Spleen (tissue), 11 donors: ENCODE measurements at regions not wholly inside any gene's neighbourhood (a gene's known extent, or its start where the extent isn't known, plus 50 kb on each side); places are given as distances from the start of the nearest gene placed in this dataset.

Source experiments
- DNase-seq: peaks from one replicate; pipeline ENCODE4 v3.0.0-alpha.2; 2020
- H3K27ac ChIP-seq, 8 donors: fragments of 200-600 bp; sonication (generic) in 7 of 8; 1 replicate in 4 of 8; 2 replicates in 4 of 8; pipeline versions ENCODE4 v1.5.0 to v1.8.0; 2016 to 2021; ENCODE audit warnings: inconsistent platforms in 4 of 8, mild to moderate bottlenecking in 4 of 8, moderate library complexity in 1 of 8
- H3K27me3 ChIP-seq, 7 donors: fragments of 200-600 bp; sonication (generic) in 6 of 7; replicated peaks in 1 of 7; 1 replicate in 4 of 7; 2 replicates in 3 of 7; pipeline versions ENCODE4 v1.5.0 to v1.8.0; 2016 to 2021; ENCODE audit warnings: inconsistent platforms in 3 of 7, mild to moderate bottlenecking in 1 of 7
- H3K36me3 ChIP-seq, 6 donors: fragments of 200-600 bp; sonication (generic) in 5 of 6; 1 replicate in 4 of 6; 2 replicates in 2 of 6; pipeline versions ENCODE4 v1.5.0 to v1.8.0; 2016 to 2021; ENCODE audit warnings: inconsistent platforms in 2 of 6
- H3K4me1 ChIP-seq, 6 donors: fragments of 200-600 bp; sonication (generic) in 5 of 6; 1 replicate in 3 of 6; 2 replicates in 3 of 6; pipeline versions ENCODE4 v1.5.0 to v1.8.0; 2016 to 2021; ENCODE audit warnings: inconsistent platforms in 3 of 6
- H3K4me3 ChIP-seq, 8 donors: fragments of 200-600 bp; sonication (generic) in 7 of 8; 1 replicate in 4 of 8; 2 replicates in 4 of 8; pipeline versions ENCODE4 v1.5.0 to v1.8.0; 2016 to 2021; ENCODE audit warnings: inconsistent platforms in 4 of 8, mild to moderate bottlenecking in 4 of 8, moderate library complexity in 2 of 8
- H3K9me3 ChIP-seq, 8 donors: fragments of 200-600 bp; sonication (generic) in 7 of 8; 1 replicate in 4 of 8; 2 replicates in 4 of 8; pipeline versions ENCODE4 v1.5.0 to v1.8.0; 2016 to 2021; ENCODE audit warnings: inconsistent platforms in 4 of 8
- POLR2A ChIP-seq, 3 donors: fragments of 450-650 bp; IDR thresholded peaks; one replicate each; pipeline ENCODE4 v1.5.1; 2017; ENCODE audit warnings: antibody characterized with exemption in 3 of 3, mild to moderate bottlenecking in 1 of 3
- POLR2AphosphoS5 ChIP-seq, 3 donors: sonication (generic); formaldehyde crosslinking; IDR thresholded peaks; one replicate each; pipeline ENCODE4 v1.5.1; 2017; ENCODE audit warnings: antibody characterized with exemption in 3 of 3
- WGBS, 5 donors: extraction: QIAGEN DNeasy Blood & Tissue Kit in 3 of 5; methylation state at CpG; one replicate each; pipeline versions ENCODE4 v1.1.5 to v1.1.7; 2013 to 2018; 5-methylcytosine and 5-hydroxymethylcytosine counted together
- intact Hi-C: fragments of 100-400 bp; cut with DNase I; formaldehyde crosslinking; loops from one replicate; pipeline ENCODE4 v1.15.0; 2023; ENCODE audit warnings: low total_unique reads
- TF ChIP-seq, protein P1 (sequence below), 11 experiments: fragments of 200-600 bp in 7 of 11; fragments of 450-650 bp in 4 of 11; sonication (generic) in 4 of 11; IDR thresholded peaks in 8 of 11; conservative IDR thresholded peaks in 3 of 11; 1 replicate in 7 of 11; 2 replicates in 4 of 11; pipeline versions ENCODE4 v1.4.0 to v1.8.0; 2016 to 2021; ENCODE audit warnings: antibody characterized with exemption in 11 of 11, inconsistent platforms in 4 of 11, mild to moderate bottlenecking in 1 of 11
- donor health status: healthy with polysubstance abuse.
- donor health status: DM: no; HTN: no; CAD: no; lungs with moderate emphysema.
- donor health status: DM: no; HTN: no; CAD: no.
- donor health status: Bipolar disorder and iron deficiency.
- donor health status: healthy.
- donor health status: DM: no; HTN: no; CAD: no.
- donor health status: DM: yes; HTN: yes; CAD: no.

DNA sequence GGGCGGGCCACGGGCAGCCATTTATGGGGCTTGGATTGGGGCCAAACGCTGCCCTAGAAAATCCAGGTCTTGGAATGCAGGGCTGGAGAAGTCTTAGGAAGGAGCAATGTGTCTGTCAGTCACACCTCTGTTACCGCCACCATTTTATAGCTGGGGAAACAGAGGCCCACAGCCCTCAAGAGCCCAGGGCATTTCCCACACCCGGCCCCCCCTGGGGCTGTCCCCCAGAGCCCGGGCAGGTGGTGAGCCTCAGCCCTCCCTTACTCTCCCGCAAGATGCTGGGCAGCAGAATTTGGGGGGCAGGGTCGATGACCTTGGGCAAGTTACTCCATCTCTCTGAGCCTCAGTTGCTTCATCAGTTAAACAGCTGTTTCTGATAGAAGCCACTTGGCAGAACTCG lies 508.2 kb downstream of the SHQ1 start:
- 84 to 96% (median 88%) methylated on average over 8 to 9 of the region's 9 CpGs for WGBS, 5 donors
- DNase-seq: peak; percentile 31
- H3K9me3 ChIP-seq: no peaks in the 10 kb centered on the region
- no peak for TF ChIP-seq POLR2AphosphoS5 (IDR thresholded peaks at IDR 0.05)
- TF ChIP-seq, protein P1, sequence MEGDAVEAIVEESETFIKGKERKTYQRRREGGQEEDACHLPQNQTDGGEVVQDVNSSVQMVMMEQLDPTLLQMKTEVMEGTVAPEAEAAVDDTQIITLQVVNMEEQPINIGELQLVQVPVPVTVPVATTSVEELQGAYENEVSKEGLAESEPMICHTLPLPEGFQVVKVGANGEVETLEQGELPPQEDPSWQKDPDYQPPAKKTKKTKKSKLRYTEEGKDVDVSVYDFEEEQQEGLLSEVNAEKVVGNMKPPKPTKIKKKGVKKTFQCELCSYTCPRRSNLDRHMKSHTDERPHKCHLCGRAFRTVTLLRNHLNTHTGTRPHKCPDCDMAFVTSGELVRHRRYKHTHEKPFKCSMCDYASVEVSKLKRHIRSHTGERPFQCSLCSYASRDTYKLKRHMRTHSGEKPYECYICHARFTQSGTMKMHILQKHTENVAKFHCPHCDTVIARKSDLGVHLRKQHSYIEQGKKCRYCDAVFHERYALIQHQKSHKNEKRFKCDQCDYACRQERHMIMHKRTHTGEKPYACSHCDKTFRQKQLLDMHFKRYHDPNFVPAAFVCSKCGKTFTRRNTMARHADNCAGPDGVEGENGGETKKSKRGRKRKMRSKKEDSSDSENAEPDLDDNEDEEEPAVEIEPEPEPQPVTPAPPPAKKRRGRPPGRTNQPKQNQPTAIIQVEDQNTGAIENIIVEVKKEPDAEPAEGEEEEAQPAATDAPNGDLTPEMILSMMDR (IDR thresholded peaks at IDR 0.05 in 8 of 11, conservative IDR thresholded peaks at IDR 0.05 in 3 of 11): no peak
- TF ChIP-seq POLR2A (IDR thresholded peaks at IDR 0.05): no peak
- no peaks in the 10 kb centered on the region for H3K36me3 ChIP-seq
- H3K4me1 ChIP-seq: peaks cover 0 to 22% (median 9%) of the 10 kb centered on the region in 6 donors
- H3K27ac ChIP-seq: no peak overlapping the region
- no peaks in the 10 kb centered on the region for H3K27me3 ChIP-seq
- intact Hi-C loops: no loop called here
- no peak overlapping the region for H3K4me3 ChIP-seq

DNA sequence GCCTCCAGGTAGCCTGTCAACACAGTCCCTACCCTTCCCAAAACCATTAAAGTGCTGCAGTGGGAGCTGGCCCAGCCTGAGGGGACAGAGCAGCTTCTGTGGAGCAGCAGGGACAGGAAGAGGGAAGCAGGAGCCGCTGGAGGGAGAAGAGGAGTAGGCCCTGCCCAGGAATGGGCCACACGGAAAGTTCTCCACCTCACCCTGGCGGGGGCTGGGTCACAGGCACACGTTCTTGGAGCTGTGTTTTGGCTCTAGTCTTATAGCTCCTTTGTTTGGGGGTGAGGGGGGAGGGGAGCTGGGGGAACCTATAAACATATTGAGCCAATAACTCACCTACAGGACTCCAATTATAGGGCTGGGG lies 508.6 kb downstream of the SHQ1 start:
- no peak overlapping the region for H3K4me3 ChIP-seq
- no peaks in the 10 kb centered on the region for H3K27me3 ChIP-seq
- no peaks in the 10 kb centered on the region for H3K36me3 ChIP-seq
- WGBS, 5 donors: 79 to 91% (median 87%) methylated on average over 4 of the region's 4 CpGs
- TF ChIP-seq POLR2AphosphoS5 (IDR thresholded peaks at IDR 0.05) (no peak), POLR2A (IDR thresholded peaks at IDR 0.05) (no peak)
- TF ChIP-seq, protein P1 (IDR thresholded peaks at IDR 0.05 in 8 of 11, conservative IDR thresholded peaks at IDR 0.05 in 3 of 11): no peak
- H3K4me1 ChIP-seq: peaks cover 0 to 18% (median 7%) of the 10 kb centered on the region in 6 donors
- no peaks in the 10 kb centered on the region for H3K9me3 ChIP-seq
- no peak for DNase-seq
- H3K27ac ChIP-seq: no peak overlapping the region
- intact Hi-C loops: no loop called here

DNA sequence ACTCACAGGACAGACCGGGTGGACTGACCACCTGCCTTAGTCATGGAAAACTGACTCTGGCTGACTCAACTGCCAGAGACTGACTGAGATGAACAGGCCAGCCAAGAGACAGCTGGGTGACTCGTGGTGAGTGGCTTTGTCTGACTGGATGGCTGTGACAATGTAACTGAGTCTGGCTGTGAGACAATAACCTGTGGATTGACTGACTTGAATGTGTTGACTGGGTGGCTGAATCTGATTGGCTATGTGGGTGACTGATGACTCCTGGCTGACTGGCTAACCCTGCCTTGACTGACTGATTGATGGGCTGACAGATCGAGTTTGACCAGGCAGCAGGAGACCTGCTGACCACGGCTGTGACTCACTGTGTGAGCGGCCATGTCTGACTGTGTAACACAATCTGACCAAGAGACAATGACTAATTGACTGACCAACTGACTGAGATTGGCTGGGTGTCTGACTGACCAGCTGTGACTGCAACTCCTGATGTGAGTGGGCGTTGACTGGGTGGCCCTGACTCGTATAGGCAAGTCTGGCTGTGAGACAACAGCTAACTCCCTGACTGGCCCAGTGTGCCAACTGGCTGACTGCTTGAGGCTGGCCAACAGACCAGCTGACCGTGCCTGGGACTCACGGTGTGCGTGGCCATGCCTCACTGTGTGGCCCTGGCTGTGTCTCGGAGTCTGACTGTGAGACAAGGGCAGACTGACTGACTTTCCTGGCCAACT lies 509.1 kb downstream of the SHQ1 start:
- peak; percentile 71 for DNase-seq
- TF ChIP-seq POLR2A (IDR thresholded peaks at IDR 0.05) (no peak), POLR2AphosphoS5 (IDR thresholded peaks at IDR 0.05) (no peak)
- no peak overlapping the region for H3K27ac ChIP-seq

DNA sequence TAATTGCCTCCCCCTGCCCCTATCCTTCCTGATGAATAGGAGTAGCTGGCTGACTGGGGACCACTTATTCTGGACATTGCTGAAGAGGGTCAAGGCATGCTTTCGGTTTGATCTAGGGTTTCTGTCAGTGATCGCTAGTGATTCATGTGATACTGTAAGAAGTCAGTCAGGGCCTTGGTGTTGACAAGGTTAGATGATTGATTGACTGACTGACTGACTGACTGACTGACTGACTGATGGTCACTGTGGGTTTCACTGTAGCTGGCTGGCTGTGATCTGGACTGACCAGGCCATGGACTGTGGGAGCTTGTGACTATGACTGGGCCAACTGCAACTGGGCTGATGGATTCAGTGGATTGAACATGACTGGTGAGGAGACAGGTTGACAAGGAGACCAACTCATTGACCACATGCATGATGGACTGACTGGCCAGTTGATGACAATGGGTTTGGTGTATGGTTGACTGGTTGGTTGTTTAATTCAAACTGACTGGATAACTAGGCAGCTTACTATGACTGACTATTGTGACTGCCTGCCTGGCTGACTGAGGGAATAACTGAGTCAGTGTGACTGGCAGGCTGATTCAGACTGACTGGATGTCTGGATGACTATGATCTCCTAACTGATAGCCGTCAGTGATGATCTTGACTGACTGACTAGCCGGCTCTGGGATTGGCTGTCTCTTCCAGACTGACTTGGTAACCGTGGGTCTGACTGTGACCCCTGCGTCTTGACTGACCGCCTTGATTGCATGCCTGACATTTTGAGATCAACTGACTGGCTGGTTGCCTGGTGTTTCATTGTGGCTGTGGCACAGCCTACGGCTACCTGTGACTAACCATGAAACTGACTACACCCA lies 509.9 kb downstream of the SHQ1 start:
- peaks cover 0 to 13% (median 7%) of the 10 kb centered on the region in 6 donors for H3K4me1 ChIP-seq
- H3K27me3 ChIP-seq: no peaks in the 10 kb centered on the region
- intact Hi-C loops: no loop called here
- no peak overlapping the region for H3K4me3 ChIP-seq
- TF ChIP-seq POLR2AphosphoS5 (IDR thresholded peaks at IDR 0.05): no peak
- TF ChIP-seq, protein P1 (IDR thresholded peaks at IDR 0.05 in 8 of 11, conservative IDR thresholded peaks at IDR 0.05 in 3 of 11): no peak
- no peak for TF ChIP-seq POLR2A (IDR thresholded peaks at IDR 0.05)
- H3K36me3 ChIP-seq: no peaks in the 10 kb centered on the region
- H3K27ac ChIP-seq: no peak overlapping the region
- DNase-seq: peak; percentile 60
- no peaks in the 10 kb centered on the region for H3K9me3 ChIP-seq
- 93 to 99% (median 94%) methylated on average over 7 to 8 of the region's 8 CpGs for WGBS, 5 donors

More for the DNA sequence above, 509.1 kb downstream of the SHQ1 start:
- H3K27me3 ChIP-seq: no peaks in the 10 kb centered on the region
- H3K36me3 ChIP-seq: no peaks in the 10 kb centered on the region
- peaks cover 0 to 13% (median 7%) of the 10 kb centered on the region in 6 donors for H3K4me1 ChIP-seq
- H3K9me3 ChIP-seq: no peaks in the 10 kb centered on the region
- intact Hi-C loops: no loop called here
- no peak overlapping the region for H3K4me3 ChIP-seq
- 74 to 93% (median 90%) methylated on average over 7 to 11 of the region's 11 CpGs for WGBS, 5 donors
